HG03565 (cell line): ENCODE measurements at regions not wholly inside any gene's neighbourhood (a gene's known extent, or its start where the extent isn't known, plus 50 kb on each side); places are given as distances from the start of the nearest gene placed in this dataset.
"Not testable (repeated sequence)": the region's sequence is repeated elsewhere in the genome, so short reads cannot be mapped to it uniquely, and the experiment has no call there.

Source experiments
- ATAC-seq: cut with Tn5 transposase; IDR thresholded peaks from one replicate; pipeline ENCODE4 v1.9.1; 2021; ENCODE audit warnings: mild to moderate bottlenecking, moderate library complexity; ENCODE audit not compliant: unreplicated experiment

DNA sequence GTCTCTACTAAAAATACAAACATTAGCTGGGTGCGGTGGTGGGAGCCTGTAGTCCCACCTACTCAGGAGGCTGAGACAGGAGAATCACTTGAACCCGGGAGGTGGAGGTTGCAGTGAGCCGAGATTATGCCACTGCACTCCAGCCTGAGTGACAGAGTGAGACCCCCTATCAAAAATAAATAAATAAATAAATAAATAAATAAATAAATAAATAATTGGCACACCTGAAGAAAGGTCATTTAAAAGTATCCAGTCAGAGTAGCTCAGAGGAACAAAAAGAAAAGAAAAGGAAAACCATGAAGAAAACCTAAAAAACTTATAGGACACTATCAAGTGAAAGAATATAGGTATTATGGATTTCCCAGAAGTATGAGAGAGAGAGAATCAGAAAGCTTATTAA, 330.1 kb upstream of the AR start:
- not testable (repeated sequence) for ATAC-seq

DNA sequence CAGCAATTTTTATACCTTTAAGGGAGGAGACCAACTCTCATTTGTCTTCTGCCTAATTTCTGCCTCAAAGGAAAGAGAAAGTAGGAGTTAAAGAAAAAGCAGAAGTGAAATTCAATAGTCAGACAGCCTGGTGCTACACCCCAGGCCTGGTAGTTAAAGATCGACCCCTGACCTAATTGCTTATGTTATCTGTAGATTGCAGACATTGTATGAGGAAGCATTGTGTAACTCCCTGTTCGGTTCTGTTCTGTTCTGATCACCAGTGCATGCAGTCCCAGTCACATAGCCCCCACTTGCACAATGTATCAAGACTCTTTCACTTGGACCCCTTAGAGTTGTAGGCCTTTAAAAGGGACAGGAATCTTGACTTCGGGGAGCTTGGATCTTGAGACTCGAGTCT, 335.9 kb upstream of the AR start:
- ATAC-seq, result no peak

DNA sequence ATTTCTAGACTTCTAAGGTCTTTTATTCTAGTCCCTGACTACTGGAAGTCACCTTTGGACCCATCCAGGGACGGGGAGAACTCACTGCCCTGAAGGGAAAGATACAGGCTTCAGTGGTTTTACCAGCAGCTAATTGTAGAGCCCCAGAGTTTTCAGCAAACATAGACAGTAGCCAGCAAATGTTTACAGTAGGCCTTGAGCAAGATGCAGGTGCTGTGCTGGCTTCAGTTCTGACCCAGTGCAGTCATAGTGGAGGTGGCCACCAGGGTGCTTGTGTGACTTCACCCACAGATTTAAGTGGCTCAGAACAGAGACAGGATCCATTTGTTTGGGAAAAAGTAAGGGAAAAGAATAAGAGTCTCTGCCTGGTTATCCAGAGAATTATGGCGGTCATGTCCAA, 384.4 kb upstream of the AR start:
- no peak for ATAC-seq

DNA sequence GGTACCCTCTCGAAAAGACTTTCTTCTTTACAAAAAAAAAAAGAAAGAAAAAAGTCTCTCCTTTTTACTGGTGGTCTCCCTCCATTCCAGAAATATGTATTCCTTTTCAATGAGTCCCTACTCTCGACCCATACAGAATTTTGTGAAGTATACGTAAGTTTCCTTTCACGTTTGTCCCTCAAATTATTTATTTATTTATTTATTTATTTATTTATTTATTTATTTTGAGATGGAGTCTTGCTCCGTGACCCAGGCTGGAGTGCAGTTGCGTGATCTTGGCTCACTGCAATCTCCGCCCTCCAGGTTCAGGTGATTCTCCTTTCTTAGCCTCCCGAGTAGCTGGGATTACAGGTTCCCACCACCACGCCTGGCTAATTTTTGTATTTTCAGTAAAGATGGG, 429.2 kb upstream of the AR start:
- no peak for ATAC-seq

DNA sequence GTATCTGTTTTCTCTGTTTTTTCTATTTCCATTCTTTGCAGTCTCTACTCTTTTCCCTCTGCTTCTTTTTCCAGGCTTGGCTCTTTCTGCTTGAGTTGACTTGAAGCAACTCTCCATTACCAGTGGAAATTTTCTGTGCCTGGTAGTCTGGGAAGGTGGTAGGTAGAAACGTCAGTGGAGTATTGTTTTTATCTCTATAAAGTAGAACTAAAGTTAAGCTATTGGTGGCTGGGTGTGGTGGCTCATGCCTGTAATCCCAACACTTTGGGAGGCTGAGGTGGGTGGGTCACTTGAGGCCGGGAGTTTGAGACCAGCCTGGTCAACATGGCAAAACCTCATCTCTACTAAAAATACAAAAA, 438.1 kb upstream of the AR start:
- no peak for ATAC-seq

GRCh38 chrX:67104982-67105757, 438.7 kb upstream of the AR start:
- no peak for ATAC-seq

- ATAC-seq, result no peak
These were observed 443.6 kb upstream of the AR start for GRCh38 chrX:67100031-67100884.

DNA sequence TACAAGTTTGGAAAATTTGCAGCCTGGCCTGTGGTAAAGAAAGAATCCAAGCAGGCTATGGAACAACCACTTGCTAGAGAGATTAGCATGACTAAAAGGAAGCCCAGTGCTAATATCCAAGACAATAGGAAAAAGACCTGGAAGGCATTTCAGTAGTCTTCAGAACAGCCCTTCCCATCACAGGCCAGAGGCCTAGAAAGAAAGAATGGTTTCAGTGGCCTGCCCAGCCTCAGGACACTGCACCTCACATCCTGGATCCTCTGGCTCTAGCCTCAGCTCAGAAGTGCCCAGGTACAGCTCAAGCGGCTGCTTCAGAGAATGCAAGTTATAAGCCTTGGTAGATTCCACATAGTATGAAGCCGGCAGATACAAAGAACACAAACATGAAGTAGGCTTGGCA, 449.8 kb upstream of the AR start:
- no peak for ATAC-seq

DNA sequence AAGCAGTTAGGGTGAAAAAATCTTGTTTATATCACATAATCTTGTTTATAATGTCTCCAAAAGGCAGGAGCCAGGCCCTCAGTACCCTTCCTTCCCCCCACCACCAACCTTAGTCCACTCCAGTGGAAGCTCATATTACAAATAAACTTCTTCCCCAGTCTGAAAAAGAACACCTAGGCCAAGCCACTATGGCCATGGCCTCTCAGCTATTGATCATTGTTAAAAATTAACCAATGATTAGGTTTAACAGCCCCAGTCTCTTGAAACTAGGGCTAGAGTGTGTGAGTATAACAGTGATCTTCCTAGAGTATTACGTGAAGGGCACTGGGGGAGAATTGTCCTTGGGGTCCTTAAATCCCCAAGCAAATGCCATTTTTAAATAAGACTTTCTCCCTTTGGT, 411.9 kb upstream of the EDA2R start:
- no peak for ATAC-seq

- ATAC-seq, result no peak
These were observed 406.0 kb upstream of the EDA2R start for GRCh38 chrX:67044866-67045265.

- no peak for ATAC-seq
These were observed 405.3 kb upstream of the EDA2R start for GRCh38 chrX:67044029-67044653.

DNA sequence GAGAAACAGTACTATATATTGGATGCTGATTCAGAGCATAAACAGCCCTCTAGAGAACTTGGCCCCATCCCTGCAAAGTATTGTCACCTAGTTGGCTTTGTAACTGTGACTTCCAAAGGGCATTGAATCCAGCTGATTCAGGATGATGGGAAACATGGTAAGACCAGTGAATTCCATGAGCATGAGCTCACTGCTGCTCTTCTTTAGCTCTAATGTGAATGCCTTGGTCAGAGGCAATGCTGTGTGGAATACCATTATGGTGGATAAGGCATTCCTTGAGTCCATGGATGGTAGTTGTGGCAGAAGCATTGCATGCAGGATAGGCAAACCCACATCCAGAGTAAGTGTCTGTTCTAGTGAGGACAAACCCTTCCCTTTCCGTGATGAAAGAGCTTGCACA, 365.6 kb upstream of the EDA2R start:
- ATAC-seq, result no peak

DNA sequence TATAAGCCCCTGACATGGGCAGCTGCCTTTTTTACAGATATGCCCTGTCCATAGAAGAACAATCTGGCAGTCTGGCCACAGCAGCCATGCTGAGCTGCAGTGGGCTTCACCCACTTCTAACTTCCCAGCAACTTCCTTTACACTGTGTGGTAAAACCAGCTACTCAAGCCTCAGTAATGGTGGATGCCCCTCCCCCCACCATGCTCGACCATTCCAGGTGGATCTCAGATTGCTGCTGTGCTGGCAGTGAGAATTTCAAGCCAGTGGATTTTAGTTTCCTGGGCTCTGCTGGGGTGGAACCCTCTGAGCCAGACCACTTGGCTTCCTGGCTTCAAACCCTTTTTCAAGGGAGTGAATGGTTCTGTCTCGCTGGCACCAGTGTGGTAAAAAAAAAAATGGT, 355.9 kb upstream of the EDA2R start:
- ATAC-seq, result no peak

- not testable (repeated sequence) for ATAC-seq
These were observed 353.2 kb upstream of the EDA2R start for GRCh38 chrX:66992077-66992476.

DNA sequence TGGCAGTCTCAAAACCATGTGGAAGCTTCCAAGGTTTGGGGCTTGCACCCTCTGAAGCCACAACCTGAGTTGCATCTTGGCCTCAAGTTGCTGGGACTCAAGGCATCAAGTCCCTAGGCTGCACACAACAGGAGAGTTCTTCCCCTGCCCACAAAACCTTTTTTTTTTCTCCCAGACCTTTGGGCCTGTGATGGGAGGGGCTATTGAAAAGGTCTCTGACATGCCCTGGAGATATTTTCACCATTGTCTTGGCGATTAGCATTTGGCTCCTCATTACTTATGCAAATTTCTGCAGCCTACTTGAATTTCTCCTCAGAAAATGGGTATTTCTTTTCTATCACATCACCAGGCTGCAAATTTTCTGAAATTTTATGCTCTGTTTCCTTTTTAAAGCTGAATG, 349.5 kb upstream of the EDA2R start:
- no peak for ATAC-seq

DNA sequence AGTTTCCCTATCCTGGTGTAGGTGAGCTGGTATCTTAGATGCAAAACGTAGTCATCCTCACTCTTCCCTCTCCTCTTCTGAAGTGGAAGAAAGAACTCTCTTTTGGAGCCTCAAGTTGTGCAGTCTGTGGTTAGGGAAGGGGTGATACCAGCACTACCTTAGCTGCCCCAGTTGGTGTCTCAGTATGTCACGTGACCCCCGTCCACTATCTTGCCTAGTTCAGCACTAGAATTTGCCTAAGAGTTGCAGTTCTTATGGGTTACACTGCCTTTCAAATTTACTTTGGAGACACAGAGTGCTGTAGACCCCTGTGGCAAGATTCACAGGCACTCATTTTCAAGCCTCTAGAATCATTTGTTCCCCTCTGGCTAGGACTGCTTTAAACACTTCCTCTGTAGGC, 322.8 kb upstream of the EDA2R start:
- ATAC-seq, result no peak

DNA sequence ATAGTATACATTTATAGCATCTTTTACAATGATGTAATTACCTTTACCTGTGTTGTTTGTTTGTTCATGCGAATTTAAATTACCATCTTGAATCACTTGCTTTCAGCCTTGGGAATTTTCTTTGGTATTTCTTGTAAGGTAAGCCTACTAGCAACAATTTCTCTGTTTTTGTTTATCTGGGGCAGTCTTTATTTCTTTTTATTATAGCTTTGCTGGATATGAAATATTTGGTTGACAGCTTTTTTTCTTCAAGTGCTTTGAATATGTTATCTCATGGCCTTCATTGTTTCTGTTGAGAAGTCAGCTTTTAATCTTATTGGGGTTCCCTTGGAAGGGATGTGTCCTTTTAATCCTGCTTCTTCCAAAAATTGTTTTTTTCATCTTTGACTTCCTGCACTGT, 292.8 kb upstream of the EDA2R start:
- ATAC-seq, result no peak

DNA sequence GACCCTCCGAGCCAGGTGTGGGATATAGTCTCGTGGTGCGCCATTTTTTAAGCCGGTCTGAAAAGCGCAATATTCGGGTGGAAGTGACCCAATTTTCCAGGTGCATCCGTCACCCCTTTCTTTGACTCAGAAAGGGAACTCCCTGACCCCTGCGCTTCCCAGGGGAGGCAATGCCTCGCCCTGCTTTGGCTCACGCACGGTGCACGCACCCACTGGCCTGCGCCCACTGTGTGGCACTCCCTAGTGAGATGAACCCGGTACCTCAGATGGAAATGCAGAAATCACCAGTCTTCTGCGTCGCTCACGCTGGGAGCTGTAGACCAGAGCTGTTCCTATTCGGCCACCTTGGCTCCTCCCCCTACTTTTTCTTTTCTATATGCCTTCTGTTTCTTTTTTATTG, 291.6 kb upstream of the EDA2R start:
- ATAC-seq, result not testable (repeated sequence)

DNA sequence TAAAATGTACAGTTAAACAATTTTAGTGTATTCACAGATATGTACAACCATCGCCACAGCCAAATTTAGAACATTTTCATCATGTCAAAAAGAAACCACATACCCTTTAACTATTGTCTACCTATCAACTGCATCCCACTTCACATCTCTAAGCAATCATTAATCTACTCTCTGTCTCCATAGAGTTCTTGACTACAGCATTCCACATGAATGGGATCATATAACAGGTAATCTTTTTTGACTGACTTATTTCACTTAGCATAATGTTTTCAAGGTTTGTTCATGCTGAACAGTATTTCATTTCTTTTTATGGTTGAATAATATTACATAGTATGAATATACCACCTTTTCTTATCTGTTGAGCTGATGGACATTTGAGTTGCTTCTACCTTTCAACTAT, 281.4 kb upstream of the EDA2R start:
- no peak for ATAC-seq

DNA sequence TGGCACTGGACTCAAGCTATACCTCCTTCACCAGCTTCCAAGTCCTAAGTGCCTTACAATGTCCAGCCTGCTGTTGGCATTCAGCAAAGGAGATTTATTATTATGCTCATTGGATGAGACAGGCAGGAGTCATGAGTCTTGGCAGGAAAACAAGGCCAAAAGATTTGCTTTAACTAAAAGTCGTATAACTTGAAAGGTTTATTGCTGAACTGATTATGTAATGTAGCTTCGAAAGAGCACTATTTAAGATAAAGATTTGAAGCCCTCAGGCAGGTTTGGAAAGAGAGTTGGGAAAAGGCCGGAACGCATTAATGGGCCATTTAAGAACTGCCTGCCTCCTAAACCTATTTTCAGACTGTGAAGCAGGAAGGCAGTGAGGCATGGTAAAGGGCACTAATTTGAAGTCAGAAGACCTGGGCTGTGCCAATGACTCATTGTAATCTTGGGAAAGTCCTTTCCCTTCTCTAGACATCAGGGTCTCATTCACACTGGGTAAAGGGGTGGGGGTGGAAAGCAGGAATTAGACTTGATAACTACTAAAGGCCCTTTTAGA, 280.5 kb upstream of the EDA2R start:
- ATAC-seq, result no peak

GRCh38 chrX:66918511-66918910, 279.6 kb upstream of the EDA2R start:
- ATAC-seq, result no peak

DNA sequence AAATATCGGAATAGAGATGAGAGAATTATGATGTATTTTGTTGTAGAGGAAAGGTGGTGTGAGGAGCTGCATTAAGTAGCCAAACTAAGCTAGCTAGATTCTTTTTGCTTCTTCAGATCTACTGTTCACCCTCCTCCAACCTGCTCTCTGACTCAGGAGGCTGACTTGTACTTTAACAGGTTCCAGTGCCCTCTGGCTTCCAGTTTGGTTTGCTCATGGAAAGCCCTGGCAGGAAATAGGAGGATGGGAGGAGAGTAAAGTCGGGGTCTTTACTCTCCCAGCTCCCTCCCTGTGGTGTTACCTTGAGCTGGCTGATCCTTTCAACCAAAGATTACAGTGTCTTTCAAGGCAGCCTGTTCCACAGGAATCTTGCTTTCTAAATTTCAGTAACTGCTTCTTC, 277.0 kb upstream of the EDA2R start:
- ATAC-seq, result no peak
